ENCODE measurements at regions not wholly inside any gene's neighbourhood (a gene's known extent, or its start where the extent isn't known, plus 50 kb on each side); places are given as distances from the start of the nearest gene placed in this dataset.

GRCh38 chrX:87392369-87392768 is 125.2 kb upstream of the KLHL4 start:
- intact Hi-C loops (cut with micrococcal nuclease; ENCODE audit: unreplicated experiment) (no loop called here), in situ Hi-C loops (cut with MboI) (no loop called here)
- H3K4me2 ChIP-seq (ENCODE audit: control insufficient read depth, insufficient read depth) = no peak overlapping the region
- no TSS peak for BruUV-seq (replicated peaks)
- no peaks in the 10 kb centered on the region for H3K27me3 ChIP-seq (replicated peaks in 1 of 2; ENCODE audit: control insufficient read depth in 2 of 2, insufficient read depth in 2 of 2, low read length in 1 of 2)
- H4K20me1 ChIP-seq (ENCODE audit: control insufficient read depth, insufficient read depth) = no peaks in the 10 kb centered on the region
- WGBS (ENCODE audit: insufficient coverage, insufficient replicate concordance, low lambda C conversion rate, missing lambda C conversion rate) = 29% methylated on average over 2 of the region's 2 CpGs
- H3K36me3 ChIP-seq (ENCODE audit: control insufficient read depth in 2 of 2, insufficient read depth in 2 of 2, low read length in 1 of 2) = no peaks in the 10 kb centered on the region
- no peaks in the 10 kb centered on the region for H3K4me1 ChIP-seq (ENCODE audit: control insufficient read depth, insufficient read depth, low read length)
- FAIRE-seq (no peak), ATAC-seq (no peak), DNase-seq (ENCODE audit: low read depth, low spot score) (no peak)
- SMC1A ChIA-PET (ENCODE audit: uncharacterized antibody, unreplicated experiment) = no interaction called here
- no peak overlapping the region for H2AFZ ChIP-seq (ENCODE audit: control insufficient read depth, low read depth, low read length)
- RAD21 ChIA-PET (ENCODE audit: unreplicated experiment) = no interaction called here
- H3K4me3 ChIP-seq = no peak overlapping the region
- no peaks in the 10 kb centered on the region for H3K9me3 ChIP-seq (replicated peaks; ENCODE audit: control insufficient read depth, insufficient read depth, low read length)
- no peaks in the 10 kb centered on the region for H3K79me2 ChIP-seq (ENCODE audit: control insufficient read depth, insufficient read depth, low read length)
- POLR2A ChIA-PET = no interaction called here
- CTCF ChIA-PET = no interaction called here
- no peak overlapping the region for H3K9ac ChIP-seq (ENCODE audit: control insufficient read depth, insufficient read depth, low read length)
- H3K27ac ChIP-seq (ENCODE audit: control insufficient read depth, insufficient read depth) = no peak overlapping the region
- no peak for TF ChIP-seq ZNF592 (IDR thresholded peaks at IDR 0.05)
- TF ChIP-seq ZBTB4 (CRISPR knock-in tag; IDR thresholded peaks at IDR 0.05) = no peak
- TF ChIP-seq SRF (IDR thresholded peaks at IDR 0.05; ENCODE audit: low read depth in 2 of 2, low read length in 2 of 2) = no peak
- TF ChIP-seq MXI1 (IDR thresholded peaks at IDR 0.05; ENCODE audit: low read depth, low read length) = no peak
- TF ChIP-seq, protein P1, sequence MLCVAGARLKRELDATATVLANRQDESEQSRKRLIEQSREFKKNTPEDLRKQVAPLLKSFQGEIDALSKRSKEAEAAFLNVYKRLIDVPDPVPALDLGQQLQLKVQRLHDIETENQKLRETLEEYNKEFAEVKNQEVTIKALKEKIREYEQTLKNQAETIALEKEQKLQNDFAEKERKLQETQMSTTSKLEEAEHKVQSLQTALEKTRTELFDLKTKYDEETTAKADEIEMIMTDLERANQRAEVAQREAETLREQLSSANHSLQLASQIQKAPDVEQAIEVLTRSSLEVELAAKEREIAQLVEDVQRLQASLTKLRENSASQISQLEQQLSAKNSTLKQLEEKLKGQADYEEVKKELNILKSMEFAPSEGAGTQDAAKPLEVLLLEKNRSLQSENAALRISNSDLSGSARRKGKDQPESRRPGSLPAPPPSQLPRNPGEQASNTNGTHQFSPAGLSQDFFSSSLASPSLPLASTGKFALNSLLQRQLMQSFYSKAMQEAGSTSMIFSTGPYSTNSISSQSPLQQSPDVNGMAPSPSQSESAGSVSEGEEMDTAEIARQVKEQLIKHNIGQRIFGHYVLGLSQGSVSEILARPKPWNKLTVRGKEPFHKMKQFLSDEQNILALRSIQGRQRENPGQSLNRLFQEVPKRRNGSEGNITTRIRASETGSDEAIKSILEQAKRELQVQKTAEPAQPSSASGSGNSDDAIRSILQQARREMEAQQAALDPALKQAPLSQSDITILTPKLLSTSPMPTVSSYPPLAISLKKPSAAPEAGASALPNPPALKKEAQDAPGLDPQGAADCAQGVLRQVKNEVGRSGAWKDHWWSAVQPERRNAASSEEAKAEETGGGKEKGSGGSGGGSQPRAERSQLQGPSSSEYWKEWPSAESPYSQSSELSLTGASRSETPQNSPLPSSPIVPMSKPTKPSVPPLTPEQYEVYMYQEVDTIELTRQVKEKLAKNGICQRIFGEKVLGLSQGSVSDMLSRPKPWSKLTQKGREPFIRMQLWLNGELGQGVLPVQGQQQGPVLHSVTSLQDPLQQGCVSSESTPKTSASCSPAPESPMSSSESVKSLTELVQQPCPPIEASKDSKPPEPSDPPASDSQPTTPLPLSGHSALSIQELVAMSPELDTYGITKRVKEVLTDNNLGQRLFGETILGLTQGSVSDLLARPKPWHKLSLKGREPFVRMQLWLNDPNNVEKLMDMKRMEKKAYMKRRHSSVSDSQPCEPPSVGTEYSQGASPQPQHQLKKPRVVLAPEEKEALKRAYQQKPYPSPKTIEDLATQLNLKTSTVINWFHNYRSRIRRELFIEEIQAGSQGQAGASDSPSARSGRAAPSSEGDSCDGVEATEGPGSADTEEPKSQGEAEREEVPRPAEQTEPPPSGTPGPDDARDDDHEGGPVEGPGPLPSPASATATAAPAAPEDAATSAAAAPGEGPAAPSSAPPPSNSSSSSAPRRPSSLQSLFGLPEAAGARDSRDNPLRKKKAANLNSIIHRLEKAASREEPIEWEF (IDR thresholded peaks at IDR 0.05; ENCODE audit: insufficient replicate concordance, low read depth, low read length) = no peak
- no peak for TF ChIP-seq FOXK2 (IDR thresholded peaks at IDR 0.05)
- TF ChIP-seq POU2F2 (IDR thresholded peaks at IDR 0.05; ENCODE audit: borderline replicate concordance, low read depth, low read length) = no peak
- no peak for TF ChIP-seq RELA (IDR thresholded peaks at IDR 0.05; ENCODE audit: borderline replicate concordance, partially characterized antibody)
- TF ChIP-seq ZNF274 (IDR thresholded peaks at IDR 0.05; ENCODE audit: insufficient read depth, insufficient read length) = no peak
- TF ChIP-seq MAX (IDR thresholded peaks at IDR 0.05; ENCODE audit: low read depth, low read length) = no peak
- TF ChIP-seq SREBF1 (IDR thresholded peaks at IDR 0.05; ENCODE audit: low read length) = no peak
- TF ChIP-seq CHD2 (IDR thresholded peaks at IDR 0.05; ENCODE audit: borderline replicate concordance, low read depth, low read length) = no peak

Data from GM12878 (cell line).